ENCODE measurements at regions not wholly inside any gene's neighbourhood (a gene's known extent, or its start where the extent isn't known, plus 50 kb on each side); places are given as distances from the start of the nearest gene placed in this dataset.
"Not testable (repeated sequence)": the region's sequence is repeated elsewhere in the genome, so short reads cannot be mapped to it uniquely, and the experiment has no call there.

DNA sequence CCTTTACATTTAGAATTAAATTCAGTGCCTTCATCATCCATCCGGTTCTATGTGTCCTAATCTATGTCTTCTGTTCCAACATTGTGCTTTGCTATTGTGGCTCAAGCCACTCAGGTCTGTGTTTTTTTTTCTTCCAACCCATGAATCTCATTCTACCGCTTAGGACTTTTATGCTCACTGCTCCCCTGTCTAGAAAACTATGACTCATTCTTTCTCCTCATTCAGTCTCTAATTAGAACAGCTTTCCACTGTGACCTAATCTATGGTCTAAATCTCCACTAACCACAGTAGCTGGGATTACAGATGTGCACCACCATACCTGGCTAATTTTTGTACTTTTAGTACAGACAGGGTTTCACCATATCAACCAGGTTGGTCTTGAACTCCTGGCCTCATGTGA, 418.7 kb downstream of the KCNJ2 start:
- TF ChIP-seq, protein P1, sequence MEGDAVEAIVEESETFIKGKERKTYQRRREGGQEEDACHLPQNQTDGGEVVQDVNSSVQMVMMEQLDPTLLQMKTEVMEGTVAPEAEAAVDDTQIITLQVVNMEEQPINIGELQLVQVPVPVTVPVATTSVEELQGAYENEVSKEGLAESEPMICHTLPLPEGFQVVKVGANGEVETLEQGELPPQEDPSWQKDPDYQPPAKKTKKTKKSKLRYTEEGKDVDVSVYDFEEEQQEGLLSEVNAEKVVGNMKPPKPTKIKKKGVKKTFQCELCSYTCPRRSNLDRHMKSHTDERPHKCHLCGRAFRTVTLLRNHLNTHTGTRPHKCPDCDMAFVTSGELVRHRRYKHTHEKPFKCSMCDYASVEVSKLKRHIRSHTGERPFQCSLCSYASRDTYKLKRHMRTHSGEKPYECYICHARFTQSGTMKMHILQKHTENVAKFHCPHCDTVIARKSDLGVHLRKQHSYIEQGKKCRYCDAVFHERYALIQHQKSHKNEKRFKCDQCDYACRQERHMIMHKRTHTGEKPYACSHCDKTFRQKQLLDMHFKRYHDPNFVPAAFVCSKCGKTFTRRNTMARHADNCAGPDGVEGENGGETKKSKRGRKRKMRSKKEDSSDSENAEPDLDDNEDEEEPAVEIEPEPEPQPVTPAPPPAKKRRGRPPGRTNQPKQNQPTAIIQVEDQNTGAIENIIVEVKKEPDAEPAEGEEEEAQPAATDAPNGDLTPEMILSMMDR (IDR thresholded peaks at IDR 0.05): no peak
- intact Hi-C loops (cut with micrococcal nuclease; ENCODE audit: unreplicated experiment): no loop called here
- no peak for ATAC-seq
- Histone ChIP-seq H3K9me3 (ENCODE audit: control insufficient read depth, insufficient read depth, low read depth, low read length) (no peaks in the 10 kb centered on the region), H3K36me3 (ENCODE audit: control insufficient read depth, insufficient read depth, low read length) (no peaks in the 10 kb centered on the region), H3K4me1 (ENCODE audit: control insufficient read depth, insufficient read depth, low read length) (no peaks in the 10 kb centered on the region), H3K27me3 (ENCODE audit: control insufficient read depth, insufficient read depth, low read length) (no peaks in the 10 kb centered on the region), H3K4me3 (ENCODE audit: low read depth in 2 of 2, low read length in 2 of 2) (no peak overlapping the region), H3K27ac (ENCODE audit: low read length) (no peak overlapping the region)
- BruUV-seq (replicated peaks): no TSS peak
- ChIA-PET CTCF (no interaction called here), POLR2A (no interaction called here)
- no peak for DNase-seq (ENCODE audit: low read depth, low spot score)
- in situ Hi-C loops (cut with HindIII; ENCODE audit: low pct_unique_long_range_greater_than_20kb, low sequenced_read_pairs): no loop called here

DNA sequence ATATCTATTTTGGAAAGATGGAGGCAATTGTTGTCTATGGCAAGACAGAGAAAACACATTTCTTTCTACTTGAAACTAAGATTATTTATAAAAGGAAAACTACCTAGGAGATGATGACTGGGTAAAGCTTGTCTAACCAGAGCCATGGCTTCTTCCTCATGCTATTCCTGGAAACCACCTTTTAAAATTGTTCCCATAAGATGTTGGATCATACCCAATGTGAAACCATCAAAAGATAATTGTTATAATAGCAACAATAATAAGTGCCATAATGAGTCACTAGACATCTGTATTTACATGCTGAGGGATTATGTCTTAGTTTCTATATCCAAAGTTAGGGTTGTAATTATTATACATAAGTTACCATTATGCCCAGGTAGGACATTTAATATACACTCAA, 428.4 kb downstream of the KCNJ2 start:
- no peak for DNase-seq (ENCODE audit: low read depth, low spot score)
- H3K4me3 ChIP-seq (ENCODE audit: low read depth in 2 of 2, low read length in 2 of 2): no peak overlapping the region
- no peak for TF ChIP-seq TCF7L2 (IDR thresholded peaks at IDR 0.05; ENCODE audit: low read depth, low read length)
- TF ChIP-seq, protein P1 (IDR thresholded peaks at IDR 0.05): no peak
- ChIA-PET CTCF (no interaction called here), POLR2A (no interaction called here)
- no peaks in the 10 kb centered on the region for H3K36me3 ChIP-seq (ENCODE audit: control insufficient read depth, insufficient read depth, low read length)
- no peaks in the 10 kb centered on the region for H3K9me3 ChIP-seq (ENCODE audit: control insufficient read depth, insufficient read depth, low read depth, low read length)
- H3K27ac ChIP-seq (ENCODE audit: low read length): no peak overlapping the region
- no peak for ATAC-seq
- H3K4me1 ChIP-seq (ENCODE audit: control insufficient read depth, insufficient read depth, low read length): no peaks in the 10 kb centered on the region
- BruUV-seq (replicated peaks): no TSS peak
- no peaks in the 10 kb centered on the region for H3K27me3 ChIP-seq (ENCODE audit: control insufficient read depth, insufficient read depth, low read length)
- in situ Hi-C loops (cut with HindIII; ENCODE audit: low pct_unique_long_range_greater_than_20kb, low sequenced_read_pairs): no loop called here
- intact Hi-C loops (cut with micrococcal nuclease; ENCODE audit: unreplicated experiment): no loop called here

GRCh38 chr17:70599198-70599597, 429.9 kb downstream of the KCNJ2 start:
- ATAC-seq: no peak
- Histone ChIP-seq H3K27ac (ENCODE audit: low read length) (no peak overlapping the region), H3K9me3 (ENCODE audit: control insufficient read depth, insufficient read depth, low read depth, low read length) (no peaks in the 10 kb centered on the region), H3K27me3 (ENCODE audit: control insufficient read depth, insufficient read depth, low read length) (no peaks in the 10 kb centered on the region), H3K4me1 (ENCODE audit: control insufficient read depth, insufficient read depth, low read length) (no peaks in the 10 kb centered on the region), H3K36me3 (ENCODE audit: control insufficient read depth, insufficient read depth, low read length) (no peaks in the 10 kb centered on the region), H3K4me3 (ENCODE audit: low read depth in 2 of 2, low read length in 2 of 2) (no peak overlapping the region)
- POLR2A ChIA-PET: no interaction called here
- intact Hi-C loops (cut with micrococcal nuclease; ENCODE audit: unreplicated experiment) (no loop called here), in situ Hi-C loops (cut with HindIII; ENCODE audit: low pct_unique_long_range_greater_than_20kb, low sequenced_read_pairs) (no loop called here)
- CTCF ChIA-PET: no interaction called here
- TF ChIP-seq TCF7L2 (IDR thresholded peaks at IDR 0.05; ENCODE audit: low read depth, low read length) (no peak), REST (IDR thresholded peaks at IDR 0.05; ENCODE audit: insufficient read depth in 1 of 2, low read depth in 2 of 2, low read length in 1 of 2) (no peak), POLR2AphosphoS5 (IDR thresholded peaks at IDR 0.05; ENCODE audit: low read depth, low read length) (no peak), SIN3A (IDR thresholded peaks at IDR 0.05; ENCODE audit: borderline replicate concordance, insufficient read depth, low read depth, low read length) (no peak)
- TF ChIP-seq, protein P1 (IDR thresholded peaks at IDR 0.05): no peak
- DNase-seq (ENCODE audit: low read depth, low spot score): no peak
- BruUV-seq (replicated peaks): no TSS peak

- ATAC-seq; BruUV-seq (replicated peaks); DNase-seq (ENCODE audit: low read depth, low spot score); H3K4me3 ChIP-seq (ENCODE audit: low read depth in 2 of 2, low read length in 2 of 2); H3K4me1 ChIP-seq (ENCODE audit: control insufficient read depth, insufficient read depth, low read length); in situ Hi-C loops (cut with HindIII; ENCODE audit: low pct_unique_long_range_greater_than_20kb, low sequenced_read_pairs); H3K27ac ChIP-seq (ENCODE audit: low read length); CTCF ChIA-PET; H3K36me3 ChIP-seq (ENCODE audit: control insufficient read depth, insufficient read depth, low read length); H3K27me3 ChIP-seq (ENCODE audit: control insufficient read depth, insufficient read depth, low read length); intact Hi-C loops (cut with micrococcal nuclease; ENCODE audit: unreplicated experiment); H3K9me3 ChIP-seq (ENCODE audit: control insufficient read depth, insufficient read depth, low read depth, low read length): not testable (repeated sequence)
- POLR2A ChIA-PET: interaction anchor here (0.6 kb wide), 1 partner anchor 429 kb away, joined by 3 read pairs; no protein-coding TSS in a partner anchor
Measured at GRCh38 chr17:70599945-70600344, 430.6 kb downstream of the KCNJ2 start.

Measured in Panc1 (cell line).